Ishikawa (cell line): ENCODE measurements at regions not wholly inside any gene's neighbourhood (a gene's known extent, or its start where the extent isn't known, plus 50 kb on each side); places are given as distances from the start of the nearest gene placed in this dataset.

Source experiments
- CEBPB ChIP-seq: IDR thresholded peaks from 2 replicates; pipeline ENCODE4 v1.6.1; 2012
- CREB1 ChIP-seq: IDR thresholded peaks from 2 replicates; pipeline ENCODE4 v1.6.1; 2012; ENCODE audit warnings: low read depth
- EGR1 ChIP-seq: IDR thresholded peaks from 2 replicates; pipeline ENCODE4 v1.6.1; 2012
- EP300 ChIP-seq: IDR thresholded peaks from 2 replicates; pipeline ENCODE4 v1.6.1; 2012; ENCODE audit warnings: borderline replicate concordance
- FOXM1 ChIP-seq: IDR thresholded peaks from 2 replicates; pipeline ENCODE4 v1.6.1; 2012; ENCODE audit warnings: low read depth, borderline replicate concordance
- MAX ChIP-seq: IDR thresholded peaks from 2 replicates; pipeline ENCODE4 v1.6.1; 2012
- NFIC ChIP-seq: IDR thresholded peaks from 2 replicates; pipeline ENCODE4 v1.6.1; 2012
- RAD21 ChIP-seq: IDR thresholded peaks from 2 replicates; pipeline ENCODE4 v1.6.1; 2012; ENCODE audit warnings: low read depth
- REST ChIP-seq: IDR thresholded peaks from 2 replicates; pipeline ENCODE4 v1.6.1; 2012; ENCODE audit warnings: low read depth, mild to moderate bottlenecking
- TAF1 ChIP-seq: IDR thresholded peaks from 2 replicates; pipeline ENCODE4 v1.6.1; 2012; ENCODE audit warnings: low read depth, mild to moderate bottlenecking
- TCF12 ChIP-seq: IDR thresholded peaks from 2 replicates; pipeline ENCODE4 v1.6.1; 2012; ENCODE audit warnings: low read depth
- TEAD4 ChIP-seq: IDR thresholded peaks from 2 replicates; pipeline ENCODE4 v1.6.1; 2012
- USF1 ChIP-seq: IDR thresholded peaks from 2 replicates; pipeline ENCODE4 v1.6.1; 2012
- YY1 ChIP-seq: IDR thresholded peaks from 2 replicates; pipeline ENCODE4 v1.6.1; 2012; ENCODE audit warnings: low read depth
- ZBTB7A ChIP-seq: IDR thresholded peaks from 2 replicates; pipeline ENCODE4 v1.6.1; 2012; ENCODE audit warnings: low read depth

- TF ChIP-seq EP300 (no peak), MAX (no peak), FOXM1 (no peak), YY1 (no peak), USF1 (no peak), EGR1 (no peak), NFIC (no peak), REST (no peak), CEBPB (no peak), TAF1 (no peak), CREB1 (no peak), TCF12 (no peak), RAD21 (no peak), TEAD4 (no peak), ZBTB7A (no peak)
Measured at GRCh38 chr12:124210991-124211577, 83.8 kb upstream of the RFLNA start.

GRCh38 chr12:124211753-124212152, 83.1 kb upstream of the RFLNA start:
- TF ChIP-seq ZBTB7A (no peak), TAF1 (no peak)

- TF ChIP-seq EGR1: no peak
- no peak for TF ChIP-seq CREB1
- no peak for TF ChIP-seq FOXM1
- no peak for TF ChIP-seq TCF12
- no peak for TF ChIP-seq ZBTB7A
- TF ChIP-seq NFIC: no peak
Measured at GRCh38 chr12:124213666-124214347, 81.1 kb upstream of the RFLNA start.

GRCh38 chr12:124214574-124214973, 80.3 kb upstream of the RFLNA start:
- TF ChIP-seq CREB1: no peak
- no peak for TF ChIP-seq RAD21
- no peak for TF ChIP-seq TAF1
- TF ChIP-seq EGR1: no peak

- TF ChIP-seq MAX (no peak), CREB1 (no peak), TEAD4 (no peak), EGR1 (no peak), RAD21 (no peak), CEBPB (no peak), ZBTB7A (no peak), TAF1 (no peak), NFIC (no peak), USF1 (no peak), EP300 (no peak)
Measured at GRCh38 chr12:124216966-124217365, 77.9 kb upstream of the RFLNA start.

- TF ChIP-seq RAD21: no peak
- TF ChIP-seq USF1: no peak
Measured at GRCh38 chr12:124217508-124218242, 77.2 kb upstream of the RFLNA start.

GRCh38 chr12:124218243-124218560, 76.7 kb upstream of the RFLNA start:
- no peak for TF ChIP-seq TEAD4
- TF ChIP-seq MAX: no peak
- TF ChIP-seq CREB1: no peak
- no peak for TF ChIP-seq USF1
- no peak for TF ChIP-seq TAF1
